Panc1 (cell line): ENCODE measurements at regions not wholly inside any gene's neighbourhood (a gene's known extent, or its start where the extent isn't known, plus 50 kb on each side); places are given as distances from the start of the nearest gene placed in this dataset.

Source experiments
- ATAC-seq: fragments of 200-7000 bp; cut with Tn5 transposase; 2 replicates; pipeline ENCODE4 v1.9.1; 2020; ENCODE audit warnings: mild to moderate bottlenecking, moderate library complexity
- BruUV-seq: library from RNA; stranded (reverse); fragments of 400-500 nt; replicated peaks from 2 replicates; lab custom pipeline; 2021; lab: Mats Ljungman, UMichigan
- CTCF ChIA-PET: fragments of 300-600 bp; sonication (Branson Sonifier 250); formaldehyde crosslinking; loops from one replicate; lab custom pipeline; 2022; ENCODE audit warnings: antibody characterized with exemption; lab: Charles Lee
- POLR2A ChIA-PET: fragments of 300-600 bp; sonication (Branson Sonifier 250); formaldehyde crosslinking; loops from one replicate; lab custom pipeline; 2022; ENCODE audit warnings: antibody characterized with exemption; lab: Charles Lee
- DNase-seq: peaks from one replicate; pipeline ENCODE4 v3.0.0-alpha.2; 2010; ENCODE audit warnings: low read depth, low spot score
- H3K27ac ChIP-seq: 2 replicates; pipeline ENCODE4 v1.5.1; 2011; ENCODE audit warnings: mild to moderate bottlenecking, low read length, inconsistent platforms
- H3K27me3 ChIP-seq: fragments of 200-500 bp; sonication (Bioruptor generic); 2 replicates; pipeline ENCODE4 v1.6.0; 2014; ENCODE audit warnings: low read length, inconsistent platforms; ENCODE audit not compliant: control insufficient read depth, insufficient read depth
- H3K36me3 ChIP-seq: fragments of 200-500 bp; sonication (Bioruptor generic); 2 replicates; pipeline ENCODE4 v1.5.1; 2014; ENCODE audit warnings: inconsistent platforms, mild to moderate bottlenecking, low read length, moderate library complexity; ENCODE audit not compliant: control insufficient read depth, insufficient read depth
- H3K4me1 ChIP-seq: 2 replicates; pipeline ENCODE4 v1.5.1; 2011; ENCODE audit warnings: inconsistent platforms, mild to moderate bottlenecking, low read length, moderate library complexity; ENCODE audit not compliant: control insufficient read depth, insufficient read depth
- H3K4me3 ChIP-seq, 2 experiments: 2 replicates each; pipeline ENCODE4 v1.5.1; 2011 to 2012; ENCODE audit warnings: low read depth in 2 of 2, low read length in 2 of 2, mild to moderate bottlenecking in 2 of 2, inconsistent platforms in 1 of 2, moderate library complexity in 1 of 2
- H3K9me3 ChIP-seq: fragments of 200-500 bp; sonication (Bioruptor generic); 2 replicates; pipeline ENCODE4 v1.5.1; 2014; ENCODE audit warnings: low read depth, mild to moderate bottlenecking, inconsistent platforms, low read length, moderate library complexity; ENCODE audit not compliant: control insufficient read depth, insufficient read depth
- POLR2AphosphoS5 ChIP-seq: IDR thresholded peaks from 2 replicates; pipeline ENCODE4 v1.6.1; 2012; ENCODE audit warnings: mild to moderate bottlenecking, low read depth, low read length, moderate library complexity
- SIN3A ChIP-seq: IDR thresholded peaks from 2 replicates; pipeline ENCODE4 v1.6.1; 2012; ENCODE audit warnings: low read depth, mild to moderate bottlenecking, low read length, moderate library complexity, borderline replicate concordance; ENCODE audit not compliant: insufficient read depth
- TCF7L2 ChIP-seq: IDR thresholded peaks from 2 replicates; pipeline ENCODE4 v1.6.1; 2011; ENCODE audit warnings: mild to moderate bottlenecking, low read depth, low read length, inconsistent platforms
- in situ Hi-C: cut with HindIII; loops from 2 replicates; pipeline ENCODE4 v1.10.0; 2016; ENCODE audit warnings: low sequenced_read_pairs, low pct_unique_long_range_greater_than_20kb
- intact Hi-C: fragments of 100-400 bp; cut with micrococcal nuclease; formaldehyde crosslinking; loops from one replicate; pipeline ENCODE4 v1.10.0; 2022; ENCODE audit not compliant: unreplicated experiment
- TF ChIP-seq, protein P1 (sequence below): fragments of 450-650 bp; IDR thresholded peaks from 2 replicates; pipeline ENCODE4 v1.5.1; 2017; ENCODE audit warnings: mild to moderate bottlenecking
- TF ChIP-seq, protein P2 (sequence below), 2 experiments: IDR thresholded peaks; 2 replicates each; pipeline ENCODE4 v1.6.1; 2011 to 2012; ENCODE audit warnings: low read depth in 2 of 2, control low read depth in 1 of 2, low read length in 1 of 2, mild to moderate bottlenecking in 1 of 2, moderate library complexity in 1 of 2; ENCODE audit not compliant: insufficient read depth in 1 of 2

DNA sequence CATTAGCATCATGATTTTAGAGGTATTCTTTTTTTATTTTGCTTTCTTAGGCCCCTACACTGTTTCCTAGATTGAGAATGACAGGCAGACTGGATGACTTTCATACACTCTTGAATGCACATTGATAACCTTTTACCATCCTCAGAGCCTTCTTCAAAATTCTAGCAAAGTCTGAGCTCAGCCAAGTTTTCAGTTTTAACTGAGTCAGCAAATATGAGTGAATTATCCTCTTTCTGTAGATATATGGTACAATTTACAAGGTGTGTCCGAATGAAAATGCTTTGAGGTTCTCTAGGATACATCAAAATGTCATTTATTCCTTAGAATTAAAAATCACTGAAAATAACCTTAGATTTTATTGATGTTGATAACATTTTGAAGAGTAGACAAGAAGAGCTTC lies 1038.2 kb upstream of the POU3F3 start:
- no TSS peak for BruUV-seq
- no peak for ATAC-seq
- no peak overlapping the region for H3K27ac ChIP-seq
- no peak overlapping the region for H3K4me3 ChIP-seq
- ChIA-PET POLR2A (no interaction called here), CTCF (no interaction called here)
- in situ Hi-C loops (no loop called here), intact Hi-C loops (no loop called here)
- no peaks in the 10 kb centered on the region for H3K4me1 ChIP-seq
- TF ChIP-seq, protein P1, sequence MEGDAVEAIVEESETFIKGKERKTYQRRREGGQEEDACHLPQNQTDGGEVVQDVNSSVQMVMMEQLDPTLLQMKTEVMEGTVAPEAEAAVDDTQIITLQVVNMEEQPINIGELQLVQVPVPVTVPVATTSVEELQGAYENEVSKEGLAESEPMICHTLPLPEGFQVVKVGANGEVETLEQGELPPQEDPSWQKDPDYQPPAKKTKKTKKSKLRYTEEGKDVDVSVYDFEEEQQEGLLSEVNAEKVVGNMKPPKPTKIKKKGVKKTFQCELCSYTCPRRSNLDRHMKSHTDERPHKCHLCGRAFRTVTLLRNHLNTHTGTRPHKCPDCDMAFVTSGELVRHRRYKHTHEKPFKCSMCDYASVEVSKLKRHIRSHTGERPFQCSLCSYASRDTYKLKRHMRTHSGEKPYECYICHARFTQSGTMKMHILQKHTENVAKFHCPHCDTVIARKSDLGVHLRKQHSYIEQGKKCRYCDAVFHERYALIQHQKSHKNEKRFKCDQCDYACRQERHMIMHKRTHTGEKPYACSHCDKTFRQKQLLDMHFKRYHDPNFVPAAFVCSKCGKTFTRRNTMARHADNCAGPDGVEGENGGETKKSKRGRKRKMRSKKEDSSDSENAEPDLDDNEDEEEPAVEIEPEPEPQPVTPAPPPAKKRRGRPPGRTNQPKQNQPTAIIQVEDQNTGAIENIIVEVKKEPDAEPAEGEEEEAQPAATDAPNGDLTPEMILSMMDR: no peak
- no peak for TF ChIP-seq TCF7L2
- no peak for TF ChIP-seq SIN3A
- TF ChIP-seq POLR2AphosphoS5: no peak
- TF ChIP-seq, protein P2, sequence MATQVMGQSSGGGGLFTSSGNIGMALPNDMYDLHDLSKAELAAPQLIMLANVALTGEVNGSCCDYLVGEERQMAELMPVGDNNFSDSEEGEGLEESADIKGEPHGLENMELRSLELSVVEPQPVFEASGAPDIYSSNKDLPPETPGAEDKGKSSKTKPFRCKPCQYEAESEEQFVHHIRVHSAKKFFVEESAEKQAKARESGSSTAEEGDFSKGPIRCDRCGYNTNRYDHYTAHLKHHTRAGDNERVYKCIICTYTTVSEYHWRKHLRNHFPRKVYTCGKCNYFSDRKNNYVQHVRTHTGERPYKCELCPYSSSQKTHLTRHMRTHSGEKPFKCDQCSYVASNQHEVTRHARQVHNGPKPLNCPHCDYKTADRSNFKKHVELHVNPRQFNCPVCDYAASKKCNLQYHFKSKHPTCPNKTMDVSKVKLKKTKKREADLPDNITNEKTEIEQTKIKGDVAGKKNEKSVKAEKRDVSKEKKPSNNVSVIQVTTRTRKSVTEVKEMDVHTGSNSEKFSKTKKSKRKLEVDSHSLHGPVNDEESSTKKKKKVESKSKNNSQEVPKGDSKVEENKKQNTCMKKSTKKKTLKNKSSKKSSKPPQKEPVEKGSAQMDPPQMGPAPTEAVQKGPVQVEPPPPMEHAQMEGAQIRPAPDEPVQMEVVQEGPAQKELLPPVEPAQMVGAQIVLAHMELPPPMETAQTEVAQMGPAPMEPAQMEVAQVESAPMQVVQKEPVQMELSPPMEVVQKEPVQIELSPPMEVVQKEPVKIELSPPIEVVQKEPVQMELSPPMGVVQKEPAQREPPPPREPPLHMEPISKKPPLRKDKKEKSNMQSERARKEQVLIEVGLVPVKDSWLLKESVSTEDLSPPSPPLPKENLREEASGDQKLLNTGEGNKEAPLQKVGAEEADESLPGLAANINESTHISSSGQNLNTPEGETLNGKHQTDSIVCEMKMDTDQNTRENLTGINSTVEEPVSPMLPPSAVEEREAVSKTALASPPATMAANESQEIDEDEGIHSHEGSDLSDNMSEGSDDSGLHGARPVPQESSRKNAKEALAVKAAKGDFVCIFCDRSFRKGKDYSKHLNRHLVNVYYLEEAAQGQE (IDR thresholded peaks at IDR 0.05; ENCODE audit: insufficient read depth in 1 of 2, low read depth in 2 of 2, low read length in 1 of 2): no peak
- H3K9me3 ChIP-seq: no peaks in the 10 kb centered on the region
- no peaks in the 10 kb centered on the region for H3K36me3 ChIP-seq
- no peaks in the 10 kb centered on the region for H3K27me3 ChIP-seq
- DNase-seq: no peak

DNA sequence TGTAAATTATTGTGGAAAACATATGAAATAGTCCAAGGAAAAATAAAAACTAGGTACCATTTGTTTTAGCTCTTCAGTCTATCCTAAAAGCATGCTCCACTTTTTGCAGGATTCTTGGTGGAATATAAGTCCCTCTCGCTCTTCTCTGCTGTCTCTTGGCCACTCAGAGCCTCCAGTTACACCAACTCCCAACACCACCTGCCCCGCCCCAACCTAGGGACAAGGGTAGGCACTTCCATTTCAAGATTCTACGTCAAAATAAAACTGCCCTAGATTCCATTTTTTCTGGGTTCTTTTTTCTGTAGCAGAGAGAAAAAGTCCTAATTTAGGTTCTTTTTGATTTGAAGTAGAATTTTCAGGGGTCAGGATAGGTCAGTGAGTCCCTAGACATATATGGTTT lies 1036.2 kb upstream of the POU3F3 start:
- intact Hi-C loops (no loop called here), in situ Hi-C loops (no loop called here)
- POLR2A ChIA-PET: interaction anchor here (0.7 kb wide), 1 partner anchor 25 kb away, joined by 3 read pairs; no protein-coding TSS in a partner anchor
- CTCF ChIA-PET: no interaction called here
- Histone ChIP-seq H3K4me1 (no peaks in the 10 kb centered on the region), H3K9me3 (no peaks in the 10 kb centered on the region), H3K36me3 (no peaks in the 10 kb centered on the region), H3K27me3 (no peaks in the 10 kb centered on the region), H3K27ac (no peak overlapping the region), H3K4me3 (no peak overlapping the region)
- no TSS peak for BruUV-seq
- ATAC-seq (no peak), DNase-seq (no peak)
- TF ChIP-seq POLR2AphosphoS5 (no peak), SIN3A (no peak), TCF7L2 (no peak)
- TF ChIP-seq, protein P1: no peak
- TF ChIP-seq, protein P2 (IDR thresholded peaks at IDR 0.05; ENCODE audit: insufficient read depth in 1 of 2, low read depth in 2 of 2, low read length in 1 of 2): no peak
